Embryonic facial prominence (tissue), 1 donor: ENCODE measurements at regions not wholly inside any gene's neighbourhood (a gene's known extent, or its start where the extent isn't known, plus 50 kb on each side); places are given as distances from the start of the nearest gene placed in this dataset.

Source experiments
- DNase-seq: peaks from one replicate; pipeline ENCODE4 v3.0.0-alpha.2; 2016; ENCODE audit errors: extremely low spot score

DNA sequence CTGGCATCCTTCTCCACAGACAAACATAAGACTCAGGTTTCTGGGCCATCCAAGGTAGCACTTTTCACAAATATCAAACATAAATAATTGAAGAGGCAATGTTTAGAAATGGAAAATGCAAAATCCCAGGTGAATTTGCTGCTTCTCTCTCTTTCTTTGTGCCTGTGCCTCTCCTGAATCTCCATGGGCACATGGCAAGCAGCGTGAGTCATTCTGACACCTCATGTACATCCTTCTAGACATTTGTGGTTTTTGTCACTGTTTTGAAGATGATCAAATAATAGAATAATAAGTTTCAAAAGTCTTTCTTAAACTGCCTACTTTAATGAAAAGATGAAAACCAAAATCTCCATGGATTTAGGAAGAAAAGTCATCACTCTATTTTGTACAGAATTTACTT lies 60.3 kb upstream of the RAB11FIP2 start:
- no peak for DNase-seq

DNA sequence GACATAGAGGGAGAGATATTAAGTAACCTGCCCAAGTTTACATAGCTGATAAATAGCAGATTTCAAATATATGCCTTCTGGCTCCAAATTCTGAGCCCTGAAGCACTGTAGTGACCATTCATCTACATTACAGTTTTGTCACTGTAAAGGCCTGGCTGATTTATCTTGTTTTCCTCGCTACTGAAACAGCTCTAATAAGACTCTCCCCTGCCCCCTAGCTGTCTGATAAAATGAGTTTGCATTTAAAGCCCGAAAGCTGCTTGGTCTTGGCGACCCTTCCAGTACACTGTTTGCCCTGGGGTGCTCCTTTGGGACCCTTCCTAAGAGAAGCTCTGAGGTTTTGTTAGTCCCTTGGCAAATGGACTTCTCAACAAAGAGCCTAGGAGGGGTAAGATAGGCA lies 59.7 kb upstream of the RAB11FIP2 start:
- DNase-seq = no peak

DNA sequence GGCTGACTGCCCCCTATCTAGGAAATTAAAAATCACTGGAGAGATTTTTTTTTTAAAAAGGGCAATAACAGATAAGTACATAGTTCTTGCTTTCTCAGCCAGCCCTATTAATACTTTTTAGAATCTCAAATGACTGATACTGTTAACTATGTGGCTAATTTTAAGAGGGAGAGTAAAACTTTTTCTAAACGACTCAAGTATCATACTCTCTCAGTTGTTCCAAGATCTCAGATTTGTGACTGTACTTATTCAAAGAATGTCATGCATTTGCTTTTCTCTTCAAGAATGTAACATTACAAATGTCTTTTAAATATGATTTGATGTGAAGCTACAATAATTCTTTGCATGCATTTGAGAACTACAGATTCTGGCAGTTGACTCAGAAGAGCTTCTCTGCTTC lies 55.4 kb upstream of the RAB11FIP2 start:
- DNase-seq = no peak

GRCh38 chr10:118101501-118101900 lies 54.8 kb upstream of the RAB11FIP2 start:
- DNase-seq = no peak
